Neuronal stem cell (in vitro differentiated cells): ENCODE measurements at regions not wholly inside any gene's neighbourhood (a gene's known extent, or its start where the extent isn't known, plus 50 kb on each side); places are given as distances from the start of the nearest gene placed in this dataset.
"Not testable (repeated sequence)": the region's sequence is repeated elsewhere in the genome, so short reads cannot be mapped to it uniquely, and the experiment has no call there.

Source experiments
- DNase-seq: peaks from one replicate; pipeline ENCODE4 v3.0.0-alpha.2; 2013; ENCODE audit warnings: low spot score
- H2AFZ ChIP-seq: one replicate; pipeline ENCODE4 v1.6.1; 2013; ENCODE audit warnings: mild to moderate bottlenecking, low read length, inconsistent platforms
- H2AK5ac ChIP-seq: 2 replicates; pipeline ENCODE4 v1.6.1; 2013; ENCODE audit warnings: low read depth, mild to moderate bottlenecking, inconsistent platforms, low read length, moderate library complexity, mixed read lengths
- H2BK120ac ChIP-seq: 2 replicates; pipeline ENCODE4 v1.6.1; 2013; ENCODE audit warnings: low read depth, mild to moderate bottlenecking, inconsistent platforms, low read length, moderate library complexity, mixed read lengths
- H2BK12ac ChIP-seq: one replicate; pipeline ENCODE4 v1.6.1; 2013; ENCODE audit warnings: low read length, inconsistent platforms
- H2BK15ac ChIP-seq: 2 replicates; pipeline ENCODE4 v1.6.1; 2013; ENCODE audit warnings: mild to moderate bottlenecking, low read length, inconsistent platforms, mixed read lengths
- H2BK5ac ChIP-seq: one replicate; pipeline ENCODE4 v1.6.1; 2013; ENCODE audit warnings: inconsistent platforms, mild to moderate bottlenecking, low read length, moderate library complexity
- H3K14ac ChIP-seq: one replicate; pipeline ENCODE4 v1.6.1; 2013; ENCODE audit warnings: low read length, inconsistent platforms
- H3K18ac ChIP-seq: 2 replicates; pipeline ENCODE4 v1.6.1; 2013; ENCODE audit warnings: low read length, inconsistent platforms
- H3K23ac ChIP-seq: 2 replicates; pipeline ENCODE4 v1.6.1; 2013; ENCODE audit warnings: low read depth, mild to moderate bottlenecking, mixed read lengths, low read length, inconsistent platforms; ENCODE audit not compliant: poor library complexity
- H3K27ac ChIP-seq: replicated peaks from 3 replicates; pipeline ENCODE4 v1.5.1; 2013; ENCODE audit warnings: low read length, inconsistent platforms
- H3K27me3 ChIP-seq, 3 experiments: 2 replicates each; pipeline ENCODE4 v1.6.1; 2013; ENCODE audit warnings: low read length in 3 of 3, mild to moderate bottlenecking in 2 of 3, inconsistent platforms in 1 of 3, low read depth in 1 of 3, mixed read lengths in 1 of 3, moderate library complexity in 1 of 3; ENCODE audit not compliant: control insufficient read depth in 3 of 3, insufficient read depth in 3 of 3
- H3K36me3 ChIP-seq, 2 donors: replicated peaks in 1 of 2; 2 replicates each; pipeline ENCODE4 v1.6.1; 2013; ENCODE audit warnings: low read length in 2 of 2; ENCODE audit not compliant: control insufficient read depth in 2 of 2, insufficient read depth in 2 of 2
- H3K4ac ChIP-seq: 2 replicates; pipeline ENCODE4 v1.6.1; 2013; ENCODE audit warnings: inconsistent platforms, mild to moderate bottlenecking, low read length, moderate library complexity
- H3K4me1 ChIP-seq, 2 donors: 1 replicate in 1 of 2; 2 replicates in 1 of 2; pipeline ENCODE4 v1.6.1; 2013; ENCODE audit warnings: low read length in 2 of 2, low read depth in 1 of 2; ENCODE audit not compliant: control insufficient read depth in 2 of 2, insufficient read depth in 1 of 2
- H3K4me2 ChIP-seq: one replicate; pipeline ENCODE4 v1.6.1; 2013; ENCODE audit warnings: mild to moderate bottlenecking, low read length, inconsistent platforms; ENCODE audit not compliant: insufficient read depth, poor library complexity, severe bottlenecking
- H3K4me3 ChIP-seq, 2 donors: 2 replicates each; pipeline ENCODE4 v1.5.1; 2013; ENCODE audit warnings: low read length in 2 of 2, mild to moderate bottlenecking in 2 of 2, inconsistent platforms in 1 of 2, moderate library complexity in 1 of 2
- H3K79me1 ChIP-seq: one replicate; pipeline ENCODE4 v1.6.1; 2013; ENCODE audit warnings: low read depth, mild to moderate bottlenecking, inconsistent platforms, low read length, moderate library complexity
- H3K9ac ChIP-seq: one replicate; pipeline ENCODE4 v1.6.1; 2013; ENCODE audit warnings: mild to moderate bottlenecking, low read depth, low read length, inconsistent platforms; ENCODE audit not compliant: poor library complexity
- H3K9me3 ChIP-seq, 2 donors: replicated peaks in 1 of 2; 2 replicates each; pipeline versions ENCODE3 to v1.6.1; 2013; ENCODE audit warnings: low read length in 2 of 2, mild to moderate bottlenecking in 2 of 2, inconsistent platforms in 1 of 2, low read depth in 1 of 2, mixed read lengths in 1 of 2, moderate library complexity in 1 of 2; ENCODE audit not compliant: control insufficient read depth in 2 of 2, insufficient read depth in 1 of 2
- H4K8ac ChIP-seq: one replicate; pipeline ENCODE4 v1.6.1; 2013; ENCODE audit warnings: low read depth, mild to moderate bottlenecking, inconsistent platforms, low read length, moderate library complexity
- H4K91ac ChIP-seq: one replicate; pipeline ENCODE4 v1.6.1; 2013; ENCODE audit warnings: low read length, low read depth, mild to moderate bottlenecking, inconsistent platforms; ENCODE audit not compliant: poor library complexity
- WGBS, 2 donors: extraction: QIAGEN DNeasy Blood & Tissue Kit; methylation state at CpG; one replicate each; pipeline ENCODE4 v1.1.7; 2013; ENCODE audit warnings: missing lambda C conversion rate in 2 of 2, mixed read lengths in 1 of 2; ENCODE audit not compliant: insufficient read length in 2 of 2, insufficient replicate concordance in 1 of 2; ENCODE audit errors: extremely low coverage in 2 of 2; 5-methylcytosine and 5-hydroxymethylcytosine counted together

- no peaks in the 10 kb centered on the region for H3K36me3 ChIP-seq
- no peaks in the 10 kb centered on the region for H3K79me1 ChIP-seq
- H2BK5ac ChIP-seq: no peak overlapping the region
- no peak overlapping the region for H3K27ac ChIP-seq
- no peaks in the 10 kb centered on the region for H3K27me3 ChIP-seq
- no peak overlapping the region for H3K23ac ChIP-seq
- peaks cover 16 to 39% of the 10 kb centered on the region in 2 donors for H3K9me3 ChIP-seq
- no peak overlapping the region for H3K14ac ChIP-seq
- H2BK15ac ChIP-seq: no peak overlapping the region
- no peak overlapping the region for H3K9ac ChIP-seq
- no peak for DNase-seq
- no peak overlapping the region for H4K8ac ChIP-seq
- no peak overlapping the region for H2BK12ac ChIP-seq
- no peak overlapping the region for H4K91ac ChIP-seq
- no peaks in the 10 kb centered on the region for H3K4me1 ChIP-seq
- no peak overlapping the region for H2BK120ac ChIP-seq
- no peak overlapping the region for H2AFZ ChIP-seq
- no peak overlapping the region for H3K18ac ChIP-seq
- H3K4me2 ChIP-seq: no peak overlapping the region
- H3K4me3 ChIP-seq: no peak overlapping the region
- H2AK5ac ChIP-seq: no peak overlapping the region
- no peak overlapping the region for H3K4ac ChIP-seq
- WGBS, 2 donors: no CpG with 5 or more reads among the region's 3 CpGs
Observed at GRCh38 chr5:153939101-153939500, 99.6 kb downstream of the FAM114A2 start.

DNA sequence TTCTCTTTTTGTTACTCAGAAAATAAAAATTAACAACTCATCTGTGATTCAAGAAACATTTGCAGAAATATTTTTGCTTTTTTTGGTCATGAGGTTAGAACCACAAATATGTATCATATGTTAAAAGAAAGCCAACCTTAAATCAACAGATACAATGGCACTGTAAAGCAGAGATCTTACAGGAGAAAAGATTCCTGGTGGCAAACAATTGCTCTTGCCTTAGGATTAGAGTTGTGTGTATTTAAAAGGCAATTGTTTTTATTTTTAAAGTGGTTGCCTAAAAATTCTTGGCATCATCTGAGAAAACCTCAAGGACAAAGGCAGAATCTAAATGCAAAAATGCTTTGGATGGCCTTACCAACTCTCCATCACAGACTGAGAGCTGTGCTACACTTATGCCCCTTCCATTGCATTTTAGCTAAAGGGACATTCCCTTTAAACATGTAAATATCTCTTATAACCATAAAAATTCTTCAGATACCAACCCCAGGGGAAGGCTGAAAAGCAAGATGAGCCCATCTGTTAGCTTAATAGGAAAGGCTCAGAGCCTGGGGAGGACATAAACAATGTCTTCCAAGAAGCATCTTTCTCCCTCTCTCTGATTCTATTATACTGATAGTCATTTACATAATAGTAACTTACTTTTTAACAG, 100.4 kb downstream of the FAM114A2 start:
- Histone ChIP-seq H3K27me3 (no peaks in the 10 kb centered on the region), H3K4me3 (no peak overlapping the region), H2AFZ (no peak overlapping the region), H3K79me1 (no peaks in the 10 kb centered on the region), H2BK15ac (no peak overlapping the region), H3K4me1 (no peaks in the 10 kb centered on the region), H3K27ac (no peak overlapping the region), H3K9me3 (peaks cover 16 to 39% of the 10 kb centered on the region in 2 donors), H2BK5ac (no peak overlapping the region), H2BK120ac (no peak overlapping the region), H4K8ac (no peak overlapping the region), H2BK12ac (no peak overlapping the region), H3K4me2 (no peak overlapping the region), H4K91ac (no peak overlapping the region), H3K23ac (no peak overlapping the region), H3K36me3 (no peaks in the 10 kb centered on the region), H3K9ac (no peak overlapping the region), H3K4ac (no peak overlapping the region), H3K18ac (no peak overlapping the region), H2AK5ac (no peak overlapping the region), H3K14ac (no peak overlapping the region)
- DNase-seq: no peak

DNA sequence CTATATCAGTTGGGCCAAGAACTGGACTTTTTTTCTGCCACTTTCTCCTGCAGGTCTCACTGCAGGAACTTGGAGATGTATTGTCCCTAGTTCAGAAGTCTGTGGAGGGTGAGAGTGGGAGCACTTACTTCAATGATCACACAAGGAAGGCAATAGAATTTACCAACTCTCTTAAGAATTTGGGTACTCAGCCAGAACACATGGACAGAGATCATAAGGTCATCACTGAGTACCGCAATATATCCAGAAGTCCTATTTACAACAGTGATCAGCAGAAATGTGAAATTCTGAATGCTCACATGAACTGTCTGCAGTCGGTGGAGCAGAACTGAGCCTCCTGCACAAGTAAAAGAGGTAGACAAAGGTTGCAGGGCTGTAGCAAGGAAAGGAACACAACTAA, 101.0 kb downstream of the FAM114A2 start:
- Histone ChIP-seq H4K91ac (no peak overlapping the region), H2BK5ac (no peak overlapping the region), H2BK15ac (no peak overlapping the region), H3K4me2 (no peak overlapping the region), H3K14ac (no peak overlapping the region), H2AK5ac (no peak overlapping the region), H4K8ac (no peak overlapping the region), H3K9ac (no peak overlapping the region), H3K4me1 (no peaks in the 10 kb centered on the region), H3K9me3 (peaks cover 16 to 39% of the 10 kb centered on the region in 2 donors), H3K23ac (no peak overlapping the region), H3K79me1 (no peaks in the 10 kb centered on the region), H3K27ac (no peak overlapping the region), H2BK12ac (no peak overlapping the region), H3K27me3 (no peaks in the 10 kb centered on the region), H3K18ac (no peak overlapping the region), H2AFZ (no peak overlapping the region), H3K4me3 (no peak overlapping the region), H2BK120ac (no peak overlapping the region), H3K36me3 (no peaks in the 10 kb centered on the region), H3K4ac (no peak overlapping the region)
- no peak for DNase-seq
- WGBS, 2 donors: no CpG with 5 or more reads among the region's 2 CpGs

- H3K9ac ChIP-seq, H3K23ac ChIP-seq, DNase-seq, H3K27me3 ChIP-seq, H3K18ac ChIP-seq, H3K4me2 ChIP-seq, H2AK5ac ChIP-seq, H3K36me3 ChIP-seq, H3K4ac ChIP-seq, H2BK12ac ChIP-seq, H4K91ac ChIP-seq, H4K8ac ChIP-seq, H3K27ac ChIP-seq, H2BK5ac ChIP-seq, H3K4me1 ChIP-seq, H2BK120ac ChIP-seq, H3K79me1 ChIP-seq, H2AFZ ChIP-seq, H3K4me3 ChIP-seq, H3K14ac ChIP-seq, H2BK15ac ChIP-seq: not testable (repeated sequence)
- WGBS, 2 donors: no CpG with 5 or more reads among the region's 2 CpGs
- H3K9me3 ChIP-seq: peaks cover 6 to 19% of the 10 kb centered on the region in 2 donors
Observed at GRCh38 chr5:153935151-153935550, 103.6 kb downstream of the FAM114A2 start.
